OCI-LY1 (cell line): ENCODE measurements at regions not wholly inside any gene's neighbourhood (a gene's known extent, or its start where the extent isn't known, plus 50 kb on each side); places are given as distances from the start of the nearest gene placed in this dataset.

Source experiments
- H2AFZ ChIP-seq: fragments of 200-600 bp; sonication (generic), shearing (Covaris generic); 2 replicates; pipeline ENCODE4 v1.6.0; 2014; ENCODE audit warnings: antibody characterized with exemption, mild to moderate bottlenecking, low read length
- H3F3A ChIP-seq: fragments of 200-600 bp; sonication (generic), shearing (Covaris generic); 2 replicates; pipeline ENCODE4 v1.6.0; 2014; ENCODE audit warnings: mild to moderate bottlenecking, antibody characterized with exemption, low read length, moderate library complexity; ENCODE audit not compliant: insufficient read depth
- H3K27ac ChIP-seq: fragments of 200-600 bp; sonication (generic); 2 replicates; pipeline ENCODE4 v1.5.1; 2014; ENCODE audit warnings: low read length, mixed run types, mild to moderate bottlenecking, low read depth; ENCODE audit not compliant: poor library complexity, severe bottlenecking
- H3K27me3 ChIP-seq: fragments of 200-600 bp; sonication (generic); 2 replicates; pipeline ENCODE4 v1.6.0; 2014; ENCODE audit warnings: antibody characterized with exemption, mild to moderate bottlenecking, low read length, moderate library complexity; ENCODE audit not compliant: insufficient read depth
- H3K36me3 ChIP-seq: fragments of 200-600 bp; sonication (generic); 2 replicates; pipeline ENCODE4 v1.6.1; 2014; ENCODE audit warnings: mild to moderate bottlenecking, antibody characterized with exemption, low read length, moderate library complexity, mixed read lengths; ENCODE audit not compliant: insufficient read depth
- H3K4me1 ChIP-seq: fragments of 200-600 bp; sonication (generic); 2 replicates; pipeline ENCODE4 v1.5.1; 2014; ENCODE audit warnings: mild to moderate bottlenecking, low read length, moderate library complexity; ENCODE audit not compliant: insufficient read depth, severe bottlenecking
- H3K4me2 ChIP-seq: fragments of 200-600 bp; sonication (generic), shearing (Covaris generic); 2 replicates; pipeline ENCODE4 v1.6.1; 2014; ENCODE audit warnings: low read length
- H3K4me3 ChIP-seq: fragments of 200-600 bp; sonication (generic); 2 replicates; pipeline ENCODE4 v1.5.1; 2014; ENCODE audit warnings: low read length, low read depth, mild to moderate bottlenecking, mixed read lengths; ENCODE audit not compliant: poor library complexity, severe bottlenecking
- H3K79me2 ChIP-seq: fragments of 200-600 bp; shearing (Covaris generic); 2 replicates; pipeline ENCODE4 v1.6.1; 2016; ENCODE audit warnings: mixed run types, low read length, mixed read lengths; ENCODE audit not compliant: insufficient read depth
- H3K9ac ChIP-seq: fragments of 200-600 bp; sonication (generic), shearing (Covaris generic); 2 replicates; pipeline ENCODE4 v1.6.1; 2014; ENCODE audit warnings: mild to moderate bottlenecking, low read length, mixed read lengths
- H3K9me2 ChIP-seq: fragments of 200-600 bp; sonication (generic), shearing (Covaris generic); 2 replicates; pipeline ENCODE4 v1.6.1; 2014; ENCODE audit warnings: low read depth, mild to moderate bottlenecking, low read length, mixed read lengths
- H3K9me3 ChIP-seq: fragments of 200-600 bp; shearing (Covaris generic); 2 replicates; pipeline ENCODE4 v1.6.1; 2014; ENCODE audit warnings: low read length, mixed read lengths
- H4K20me1 ChIP-seq: fragments of 200-600 bp; sonication (generic), shearing (Covaris generic); 2 replicates; pipeline ENCODE4 v1.6.0; 2016; ENCODE audit warnings: mild to moderate bottlenecking, low read length; ENCODE audit not compliant: insufficient read depth
- CTCF ChIP-seq: fragments of 200-600 bp; sonication (generic), shearing (Covaris generic); IDR thresholded peaks from 2 replicates; pipeline ENCODE4 v1.5.1; 2017; ENCODE audit warnings: mild to moderate bottlenecking, antibody characterized with exemption, low read length, moderate library complexity, mixed read lengths
- EZH2 ChIP-seq: fragments of 200-600 bp; sonication (generic), shearing (Covaris generic); IDR thresholded peaks from 2 replicates; pipeline ENCODE4 v1.8.0; 2017; ENCODE audit warnings: borderline replicate concordance, mixed run types, mild to moderate bottlenecking, antibody characterized with exemption, low read length, moderate library complexity, mixed read lengths

- Histone ChIP-seq H3K9me3 (no peaks in the 10 kb centered on the region), H3K36me3 (no peaks in the 10 kb centered on the region), H3K79me2 (no peaks in the 10 kb centered on the region), H2AFZ (no peak overlapping the region), H3K27me3 (no peaks in the 10 kb centered on the region), H3K9ac (no peak overlapping the region), H3K4me3 (no peak overlapping the region), H3K27ac (no peak overlapping the region), H3K4me2 (no peak overlapping the region), H3K4me1 (no peaks in the 10 kb centered on the region), H3F3A (no peaks in the 10 kb centered on the region), H3K9me2 (no peaks in the 10 kb centered on the region), H4K20me1 (no peaks in the 10 kb centered on the region)
- TF ChIP-seq EZH2 (no peak), CTCF (no peak)
Observed at GRCh38 chr1:57520743-57521515, 97.1 kb upstream of the DAB1 start.

- no peak overlapping the region for H2AFZ ChIP-seq
- no peaks in the 10 kb centered on the region for H3K36me3 ChIP-seq
- H3K4me3 ChIP-seq: no peak overlapping the region
- H3K9me2 ChIP-seq: no peaks in the 10 kb centered on the region
- H4K20me1 ChIP-seq: no peaks in the 10 kb centered on the region
- no peaks in the 10 kb centered on the region for H3K27me3 ChIP-seq
- no peaks in the 10 kb centered on the region for H3K9me3 ChIP-seq
- H3K79me2 ChIP-seq: no peaks in the 10 kb centered on the region
- no peaks in the 10 kb centered on the region for H3F3A ChIP-seq
- no peak overlapping the region for H3K27ac ChIP-seq
- H3K9ac ChIP-seq: no peak overlapping the region
- no peaks in the 10 kb centered on the region for H3K4me1 ChIP-seq
- no peak overlapping the region for H3K4me2 ChIP-seq
- TF ChIP-seq EZH2 (no peak), CTCF (no peak)
Observed at GRCh38 chr1:57518496-57518895, 94.6 kb upstream of the DAB1 start.

- no peak for TF ChIP-seq EZH2
- TF ChIP-seq CTCF: no peak
- Histone ChIP-seq H3K4me3 (no peak overlapping the region), H3K27ac (no peak overlapping the region), H3K4me2 (no peak overlapping the region), H3F3A (no peaks in the 10 kb centered on the region), H2AFZ (no peak overlapping the region), H3K9me2 (no peaks in the 10 kb centered on the region), H3K9ac (no peak overlapping the region), H3K36me3 (no peaks in the 10 kb centered on the region), H4K20me1 (no peaks in the 10 kb centered on the region), H3K4me1 (no peaks in the 10 kb centered on the region), H3K27me3 (no peaks in the 10 kb centered on the region), H3K79me2 (no peaks in the 10 kb centered on the region), H3K9me3 (no peaks in the 10 kb centered on the region)
Observed at GRCh38 chr1:57517587-57518374, 93.9 kb upstream of the DAB1 start.
